Liver (tissue), 7 donors: ENCODE measurements at regions not wholly inside any gene's neighbourhood (a gene's known extent, or its start where the extent isn't known, plus 50 kb on each side); places are given as distances from the start of the nearest gene placed in this dataset.

Source experiments
- DNase-seq: peaks from one replicate; pipeline ENCODE4 v3.0.0-alpha.2; 2017; ENCODE audit warnings: low spot score
- H3K27ac ChIP-seq, 2 donors: one replicate each; pipeline ENCODE4 v1.7.0; 2013; ENCODE audit warnings: inconsistent platforms in 2 of 2, low read length in 2 of 2, control low read depth in 1 of 2, low read depth in 1 of 2, mild to moderate bottlenecking in 1 of 2
- H3K27me3 ChIP-seq, 4 donors: one replicate each; pipeline versions ENCODE4 v1.6.1 to v1.7.0; 2013; ENCODE audit warnings: low read length in 3 of 4, inconsistent platforms in 1 of 4, mild to moderate bottlenecking in 1 of 4, moderate library complexity in 1 of 4; ENCODE audit not compliant: control insufficient read depth in 4 of 4, insufficient read depth in 4 of 4
- H3K36me3 ChIP-seq, 4 donors: one replicate each; pipeline versions ENCODE4 v1.6.1 to v1.7.0; 2013; ENCODE audit warnings: low read length in 3 of 4, mild to moderate bottlenecking in 3 of 4, low read depth in 1 of 4, moderate library complexity in 1 of 4; ENCODE audit not compliant: control insufficient read depth in 4 of 4, insufficient read depth in 3 of 4
- H3K4me1 ChIP-seq, 4 donors: one replicate each; pipeline versions ENCODE4 v1.6.1 to v1.7.0; 2013; ENCODE audit warnings: low read length in 3 of 4, mild to moderate bottlenecking in 3 of 4, moderate library complexity in 1 of 4; ENCODE audit not compliant: control insufficient read depth in 4 of 4, insufficient read depth in 4 of 4
- H3K4me3 ChIP-seq, 3 donors: one replicate each; pipeline versions ENCODE4 v1.6.1 to v1.7.0; 2013; ENCODE audit warnings: low read length in 3 of 3, control low read depth in 1 of 3, low read depth in 1 of 3, mild to moderate bottlenecking in 1 of 3
- H3K9ac ChIP-seq, 2 donors: one replicate each; pipeline ENCODE4 v1.7.0; 2013; ENCODE audit warnings: low read length in 2 of 2, mild to moderate bottlenecking in 2 of 2, moderate library complexity in 2 of 2, control low read depth in 1 of 2, low read depth in 1 of 2
- H3K9me3 ChIP-seq, 4 donors: one replicate each; pipeline versions ENCODE4 v1.6.1 to v1.7.0; 2013; ENCODE audit warnings: low read length in 3 of 4; ENCODE audit not compliant: control insufficient read depth in 4 of 4
- FOXA2 ChIP-seq: IDR thresholded peaks from 2 replicates; pipeline ENCODE4 v1.6.1; 2016; ENCODE audit warnings: antibody characterized with exemption
- GABPA ChIP-seq, 2 donors: IDR thresholded peaks in 1 of 2; conservative IDR thresholded peaks in 1 of 2; 2 replicates each; pipeline ENCODE4 v1.6.1; 2016; ENCODE audit warnings: antibody characterized with exemption in 2 of 2, mild to moderate bottlenecking in 1 of 2, moderate library complexity in 1 of 2
- HNF4A ChIP-seq, 2 donors: conservative IDR thresholded peaks; 2 replicates each; pipeline ENCODE4 v1.6.1; 2016; ENCODE audit warnings: antibody characterized with exemption in 2 of 2, mild to moderate bottlenecking in 2 of 2
- HNF4G ChIP-seq: IDR thresholded peaks from 2 replicates; pipeline ENCODE4 v1.6.1; 2016; ENCODE audit warnings: antibody characterized with exemption
- JUND ChIP-seq, 2 donors: IDR thresholded peaks; 2 replicates each; pipeline ENCODE4 v1.6.1; 2016; ENCODE audit warnings: antibody characterized with exemption in 2 of 2
- NR2F2 ChIP-seq: IDR thresholded peaks from 2 replicates; pipeline ENCODE4 v1.6.1; 2016; ENCODE audit warnings: antibody characterized with exemption
- RXRA ChIP-seq, 2 donors: IDR thresholded peaks; 2 replicates each; pipeline ENCODE4 v1.6.1; 2017 to 2018; ENCODE audit warnings: antibody characterized with exemption in 2 of 2, mild to moderate bottlenecking in 1 of 2
- TAF1 ChIP-seq: conservative IDR thresholded peaks from 2 replicates; pipeline ENCODE4 v1.6.1; 2016; ENCODE audit warnings: antibody characterized with exemption, mild to moderate bottlenecking
- YY1 ChIP-seq: IDR thresholded peaks from 2 replicates; pipeline ENCODE4 v1.6.1; 2016; ENCODE audit warnings: antibody characterized with exemption, mild to moderate bottlenecking
- WGBS: extraction: QIAGEN DNeasy Blood & Tissue Kit; methylation state at CpG from one replicate; pipeline ENCODE4 v1.1.7; 2013; 5-methylcytosine and 5-hydroxymethylcytosine counted together
- TF ChIP-seq, protein P1 (sequence below): IDR thresholded peaks from 2 replicates; pipeline ENCODE4 v1.6.1; 2016; ENCODE audit warnings: antibody characterized with exemption, mild to moderate bottlenecking
- TF ChIP-seq, protein P2 (sequence below): IDR thresholded peaks from 2 replicates; pipeline ENCODE4 v1.6.1; 2016; ENCODE audit warnings: antibody characterized with exemption
- TF ChIP-seq, protein P3 (sequence below): IDR thresholded peaks from 2 replicates; pipeline ENCODE4 v1.6.1; 2016; ENCODE audit warnings: antibody characterized with exemption
- donor health status: healthy.
- donor health status: healthy.
- donor health status: healthy.
- donor health status: healthy.

GRCh38 chr18:63046375-63046774, 273.2 kb downstream of the BCL2 start:
- H3K36me3 ChIP-seq: no peaks in the 10 kb centered on the region
- H3K9me3 ChIP-seq: no peaks in the 10 kb centered on the region
- no peaks in the 10 kb centered on the region for H3K27me3 ChIP-seq
- TF ChIP-seq, protein P1, sequence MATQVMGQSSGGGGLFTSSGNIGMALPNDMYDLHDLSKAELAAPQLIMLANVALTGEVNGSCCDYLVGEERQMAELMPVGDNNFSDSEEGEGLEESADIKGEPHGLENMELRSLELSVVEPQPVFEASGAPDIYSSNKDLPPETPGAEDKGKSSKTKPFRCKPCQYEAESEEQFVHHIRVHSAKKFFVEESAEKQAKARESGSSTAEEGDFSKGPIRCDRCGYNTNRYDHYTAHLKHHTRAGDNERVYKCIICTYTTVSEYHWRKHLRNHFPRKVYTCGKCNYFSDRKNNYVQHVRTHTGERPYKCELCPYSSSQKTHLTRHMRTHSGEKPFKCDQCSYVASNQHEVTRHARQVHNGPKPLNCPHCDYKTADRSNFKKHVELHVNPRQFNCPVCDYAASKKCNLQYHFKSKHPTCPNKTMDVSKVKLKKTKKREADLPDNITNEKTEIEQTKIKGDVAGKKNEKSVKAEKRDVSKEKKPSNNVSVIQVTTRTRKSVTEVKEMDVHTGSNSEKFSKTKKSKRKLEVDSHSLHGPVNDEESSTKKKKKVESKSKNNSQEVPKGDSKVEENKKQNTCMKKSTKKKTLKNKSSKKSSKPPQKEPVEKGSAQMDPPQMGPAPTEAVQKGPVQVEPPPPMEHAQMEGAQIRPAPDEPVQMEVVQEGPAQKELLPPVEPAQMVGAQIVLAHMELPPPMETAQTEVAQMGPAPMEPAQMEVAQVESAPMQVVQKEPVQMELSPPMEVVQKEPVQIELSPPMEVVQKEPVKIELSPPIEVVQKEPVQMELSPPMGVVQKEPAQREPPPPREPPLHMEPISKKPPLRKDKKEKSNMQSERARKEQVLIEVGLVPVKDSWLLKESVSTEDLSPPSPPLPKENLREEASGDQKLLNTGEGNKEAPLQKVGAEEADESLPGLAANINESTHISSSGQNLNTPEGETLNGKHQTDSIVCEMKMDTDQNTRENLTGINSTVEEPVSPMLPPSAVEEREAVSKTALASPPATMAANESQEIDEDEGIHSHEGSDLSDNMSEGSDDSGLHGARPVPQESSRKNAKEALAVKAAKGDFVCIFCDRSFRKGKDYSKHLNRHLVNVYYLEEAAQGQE: no peak
- TF ChIP-seq, protein P2, sequence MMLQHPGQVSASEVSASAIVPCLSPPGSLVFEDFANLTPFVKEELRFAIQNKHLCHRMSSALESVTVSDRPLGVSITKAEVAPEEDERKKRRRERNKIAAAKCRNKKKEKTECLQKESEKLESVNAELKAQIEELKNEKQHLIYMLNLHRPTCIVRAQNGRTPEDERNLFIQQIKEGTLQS: no peak
- TF ChIP-seq HNF4A (conservative IDR thresholded peaks at IDR 0.05): no peak
- TF ChIP-seq, protein P3, sequence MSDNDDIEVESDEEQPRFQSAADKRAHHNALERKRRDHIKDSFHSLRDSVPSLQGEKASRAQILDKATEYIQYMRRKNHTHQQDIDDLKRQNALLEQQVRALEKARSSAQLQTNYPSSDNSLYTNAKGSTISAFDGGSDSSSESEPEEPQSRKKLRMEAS: no peak
- TF ChIP-seq HNF4G: no peak
- no peak for TF ChIP-seq JUND (IDR thresholded peaks at IDR 0.05)
- TF ChIP-seq NR2F2: no peak
- no peak for TF ChIP-seq FOXA2
- TF ChIP-seq GABPA (IDR thresholded peaks at IDR 0.05 in 1 of 2, conservative IDR thresholded peaks at IDR 0.05 in 1 of 2): no peak
- 90% methylated on average over 3 of the region's 3 CpGs for WGBS
- no peak overlapping the region for H3K27ac ChIP-seq
- DNase-seq: no peak
- no peak overlapping the region for H3K4me3 ChIP-seq
- no peak overlapping the region for H3K9ac ChIP-seq
- H3K4me1 ChIP-seq: no peaks in the 10 kb centered on the region

DNA sequence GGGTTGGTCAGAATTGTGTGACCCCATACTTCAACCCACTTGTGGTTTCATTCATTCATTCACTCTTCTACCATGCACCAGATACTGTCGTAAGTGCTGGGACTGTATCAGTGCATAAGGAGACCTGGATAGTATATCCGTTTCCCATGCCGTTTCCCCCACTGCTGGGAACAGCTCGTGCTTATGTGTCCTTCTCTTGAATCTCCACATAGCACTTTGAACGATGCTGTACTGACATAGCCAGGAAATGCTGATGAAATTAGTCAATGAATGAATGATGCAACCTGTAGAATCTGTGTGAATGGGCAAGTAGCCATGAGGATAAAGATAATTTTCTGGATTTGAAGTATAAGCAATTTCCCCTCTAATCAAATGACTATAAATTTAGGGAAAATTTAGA, 276.1 kb downstream of the BCL2 start:
- Histone ChIP-seq H3K4me1 (peaks cover 0 to 3% (median 0%) of the 10 kb centered on the region in 4 donors), H3K36me3 (no peaks in the 10 kb centered on the region), H3K9ac (no peak overlapping the region), H3K9me3 (no peaks in the 10 kb centered on the region), H3K27ac (no peak overlapping the region), H3K27me3 (no peaks in the 10 kb centered on the region), H3K4me3 (no peak overlapping the region)
- no peak for DNase-seq
- TF ChIP-seq RXRA (IDR thresholded peaks at IDR 0.05) (peak in 1 of 2 donors; percentile 26), TAF1 (no peak), HNF4A (conservative IDR thresholded peaks at IDR 0.05) (peak in 1 of 2 donors; percentile 33)
- TF ChIP-seq, protein P2: no peak
- 67% methylated on average over 5 of the region's 5 CpGs for WGBS

DNA sequence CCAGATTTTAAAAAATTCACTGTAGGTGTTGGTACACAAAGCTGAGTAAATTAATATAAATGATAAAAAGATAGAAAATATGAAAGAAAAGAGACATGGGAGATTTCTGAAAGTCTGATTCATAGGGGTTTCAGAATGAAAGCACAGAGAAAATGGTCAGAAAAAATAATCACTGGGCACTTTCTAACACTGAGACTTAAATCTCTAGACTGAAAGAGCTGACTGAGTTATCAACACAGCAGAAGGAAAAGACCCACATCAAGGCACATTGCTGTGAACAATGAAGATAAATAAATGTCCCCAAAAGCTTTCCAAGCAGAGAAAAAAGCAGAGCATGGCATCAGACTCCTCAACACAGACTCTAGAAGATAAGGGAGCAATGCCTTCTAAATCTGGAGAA, 277.2 kb downstream of the BCL2 start:
- Histone ChIP-seq H3K9me3 (no peaks in the 10 kb centered on the region), H3K4me1 (peaks cover 0 to 3% (median 0%) of the 10 kb centered on the region in 4 donors), H3K27me3 (no peaks in the 10 kb centered on the region), H3K36me3 (no peaks in the 10 kb centered on the region), H3K9ac (no peak overlapping the region), H3K27ac (no peak overlapping the region), H3K4me3 (no peak overlapping the region)
- TF ChIP-seq YY1: no peak
- DNase-seq: no peak
